PC-9 (cell line): ENCODE measurements at regions not wholly inside any gene's neighbourhood (a gene's known extent, or its start where the extent isn't known, plus 50 kb on each side); places are given as distances from the start of the nearest gene placed in this dataset.

Source experiments
- CTCF ChIP-seq: fragments of 200-600 bp; sonication (generic); conservative IDR thresholded peaks from 2 replicates; pipeline ENCODE4 v1.6.1; 2017; ENCODE audit warnings: mixed run types, antibody characterized with exemption, mild to moderate bottlenecking, moderate library complexity
- EZH2 ChIP-seq: fragments of 200-600 bp; sonication (generic); IDR thresholded peaks from 2 replicates; pipeline ENCODE4 v1.8.0; 2017; ENCODE audit warnings: antibody characterized with exemption, low read depth

DNA sequence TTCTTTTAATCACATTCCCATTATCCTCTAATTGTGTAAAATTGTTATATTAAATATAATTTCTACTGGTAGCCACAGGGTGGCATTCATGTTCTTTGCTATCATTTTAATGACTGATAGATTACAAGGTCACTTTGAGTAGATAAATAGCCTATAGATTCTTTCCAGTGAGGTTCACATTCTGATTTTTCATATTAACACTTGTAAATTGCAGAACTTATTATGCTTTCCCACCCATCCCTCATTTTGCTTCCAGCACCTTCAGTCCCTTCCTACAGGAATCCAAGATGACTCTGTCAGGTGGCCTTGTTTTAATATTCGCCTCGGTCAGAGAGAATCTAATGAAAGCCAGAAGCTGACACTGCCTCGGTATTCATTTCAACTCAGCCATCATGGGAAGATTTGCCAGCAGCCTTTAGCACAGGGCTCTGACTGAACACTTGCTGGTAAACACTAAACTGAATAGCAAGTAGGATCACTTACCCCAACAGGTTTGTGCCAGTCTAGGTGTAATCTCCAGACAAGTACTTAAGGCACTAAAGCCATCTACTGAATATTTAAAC is 101.2 kb upstream of the FSHR start:
- TF ChIP-seq CTCF: peak; percentile 45
- no peak for TF ChIP-seq EZH2
